GM21786 (cell line): ENCODE measurements at regions not wholly inside any gene's neighbourhood (a gene's known extent, or its start where the extent isn't known, plus 50 kb on each side); places are given as distances from the start of the nearest gene placed in this dataset.
"Not testable (repeated sequence)": the region's sequence is repeated elsewhere in the genome, so short reads cannot be mapped to it uniquely, and the experiment has no call there.

Source experiments
- ATAC-seq: cut with Tn5 transposase; IDR thresholded peaks from one replicate; pipeline ENCODE4 v1.9.1; 2021; ENCODE audit not compliant: unreplicated experiment

DNA sequence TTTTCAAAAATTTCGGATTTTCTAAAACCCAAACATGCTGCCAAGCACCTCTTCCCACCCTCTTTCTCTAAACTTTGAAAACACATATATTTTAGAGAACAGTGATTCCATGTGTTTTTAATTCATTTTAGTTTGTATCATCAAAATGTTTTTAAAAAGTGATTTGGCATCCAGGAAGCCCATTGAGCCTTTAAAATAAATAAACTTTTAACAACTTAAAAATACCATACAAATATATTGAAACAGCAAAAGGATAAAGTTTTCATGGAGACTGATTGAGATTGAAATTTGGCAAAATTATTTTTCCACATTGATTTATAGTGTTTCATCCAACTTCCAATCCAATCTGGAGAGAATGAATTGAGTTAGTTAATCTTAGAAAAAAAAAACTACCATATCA, 374.7 kb downstream of the CD109 start:
- ATAC-seq: no peak

DNA sequence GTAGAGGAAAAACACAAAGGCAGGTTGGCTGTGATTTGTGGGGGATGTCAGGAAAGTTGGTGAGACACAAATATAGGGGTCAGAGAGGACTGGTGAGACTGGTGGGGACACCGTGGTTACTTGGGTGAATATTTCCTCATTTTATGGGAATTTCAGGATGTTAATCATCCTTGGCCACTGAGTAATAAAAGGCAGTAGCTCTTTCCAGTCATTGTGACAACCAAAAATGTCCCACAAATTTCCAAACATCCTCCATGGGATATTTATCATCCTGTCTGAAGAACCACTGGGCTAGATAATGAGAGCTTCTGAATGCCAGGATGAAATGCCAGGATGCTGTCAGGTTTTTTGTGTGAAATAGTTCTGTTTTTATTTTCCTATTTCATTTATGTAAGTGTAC, 374.1 kb downstream of the CD109 start:
- ATAC-seq: no peak

DNA sequence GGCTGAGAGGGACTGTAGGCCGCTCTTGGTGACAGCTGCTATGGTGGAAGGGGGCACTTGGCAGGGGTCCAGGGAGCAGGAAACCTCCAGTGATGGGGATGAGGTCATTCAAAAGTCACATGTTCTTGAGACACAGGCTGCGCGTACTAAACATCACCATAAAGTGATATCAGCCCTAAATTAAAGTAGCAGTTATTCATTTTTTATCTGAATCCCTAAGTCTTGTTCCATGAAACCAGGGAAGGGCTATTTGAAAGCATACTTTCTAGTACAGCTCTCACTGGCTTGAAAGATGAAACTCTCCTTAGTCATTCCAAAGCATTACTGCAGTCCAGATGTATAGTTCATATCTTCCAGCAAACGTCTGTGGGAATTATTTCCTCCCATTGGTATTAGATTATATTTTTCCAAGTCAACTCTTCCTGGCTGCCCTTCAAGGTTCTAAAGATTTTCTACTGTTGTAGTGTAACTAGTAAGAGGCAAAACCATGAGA, 373.1 kb downstream of the CD109 start:
- ATAC-seq: no peak

DNA sequence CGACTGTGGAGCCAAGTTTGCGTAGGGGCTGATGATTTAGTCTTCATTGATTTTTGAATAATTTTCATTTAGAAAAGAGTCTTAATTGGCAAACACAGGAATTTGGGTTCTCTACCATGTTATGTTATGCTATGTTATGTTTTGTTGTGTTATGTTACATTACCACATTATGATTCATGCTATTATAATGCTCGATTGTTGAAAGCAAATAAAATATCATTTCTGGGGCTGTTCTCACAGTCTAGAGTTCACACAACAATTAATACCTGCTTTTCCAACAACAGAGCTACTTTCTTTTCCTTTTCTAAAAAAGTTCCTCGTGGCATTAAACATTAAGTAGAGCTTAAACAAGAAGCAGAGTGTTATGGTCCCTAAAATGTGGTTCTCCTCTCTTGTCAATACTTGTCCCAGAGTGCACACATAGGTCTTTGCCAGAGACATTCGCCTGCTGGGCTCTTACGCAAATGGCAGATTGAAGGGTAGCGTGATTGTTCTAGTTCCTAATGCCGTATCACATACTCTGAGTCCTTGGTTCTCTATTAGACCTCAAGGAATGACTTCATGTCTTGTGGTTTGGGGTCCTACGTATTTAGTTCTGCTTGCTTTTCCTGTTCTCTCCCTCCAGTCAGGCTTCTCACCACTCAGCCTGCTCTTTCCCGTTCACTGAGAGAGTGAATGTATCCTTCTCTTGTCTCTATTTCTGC, 370.3 kb downstream of the CD109 start:
- no peak for ATAC-seq

DNA sequence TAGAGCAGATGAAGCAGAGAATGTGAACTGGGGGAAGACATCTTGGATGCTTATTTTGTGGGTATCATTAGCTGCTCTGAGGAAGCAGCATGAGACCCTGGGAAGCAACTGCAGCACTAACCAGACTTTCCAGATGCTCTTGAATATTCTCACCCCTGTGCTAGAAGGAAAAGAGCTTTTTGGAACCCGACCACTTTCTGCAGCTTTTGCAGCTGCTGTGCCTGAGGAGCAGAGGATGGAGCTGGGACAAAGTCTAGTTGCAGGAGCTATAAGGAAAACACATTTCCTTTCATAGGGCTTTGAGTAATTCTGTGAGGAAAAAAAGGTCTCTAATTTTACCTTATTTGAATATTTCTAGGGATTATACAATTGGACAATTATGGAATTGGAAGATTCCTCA, 369.7 kb downstream of the CD109 start:
- no peak for ATAC-seq

DNA sequence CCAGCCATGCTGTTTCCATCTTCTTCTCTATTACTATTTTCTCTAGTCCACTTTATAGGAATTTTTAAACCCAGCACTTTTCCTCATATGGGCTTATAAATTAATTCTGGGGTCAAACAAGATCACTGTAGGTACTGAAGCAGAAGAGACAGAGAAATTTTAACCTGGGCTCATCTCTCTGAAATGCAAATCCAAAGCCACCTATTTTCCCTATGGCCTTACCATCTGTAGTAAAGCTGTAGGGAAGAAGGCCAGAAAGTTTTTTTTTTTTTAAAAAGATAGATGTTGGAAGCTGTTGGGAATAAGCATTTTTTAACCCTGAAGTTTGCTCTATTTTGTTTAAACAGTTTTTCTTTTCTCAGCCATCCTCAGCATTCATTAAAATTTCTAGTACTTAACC, 367.4 kb downstream of the CD109 start:
- ATAC-seq: no peak

DNA sequence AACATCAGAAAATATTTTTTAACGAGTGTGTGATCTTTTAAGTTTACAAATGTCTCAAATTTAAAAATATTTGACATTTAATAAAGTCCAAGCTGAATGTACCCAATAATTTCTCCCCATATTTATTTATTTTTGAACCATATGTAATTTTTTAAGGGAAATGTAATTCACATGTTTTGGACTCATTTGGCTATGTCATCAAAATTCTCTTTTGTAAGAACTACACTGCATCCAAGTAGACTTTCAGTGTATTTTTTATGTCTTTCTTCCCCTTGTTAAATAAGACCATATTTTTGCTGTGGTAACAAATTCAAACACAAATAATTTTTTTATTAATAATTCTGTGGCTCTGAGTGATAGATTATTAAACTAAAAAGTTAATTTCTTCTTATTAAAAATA, 365.2 kb downstream of the CD109 start:
- no peak for ATAC-seq

DNA sequence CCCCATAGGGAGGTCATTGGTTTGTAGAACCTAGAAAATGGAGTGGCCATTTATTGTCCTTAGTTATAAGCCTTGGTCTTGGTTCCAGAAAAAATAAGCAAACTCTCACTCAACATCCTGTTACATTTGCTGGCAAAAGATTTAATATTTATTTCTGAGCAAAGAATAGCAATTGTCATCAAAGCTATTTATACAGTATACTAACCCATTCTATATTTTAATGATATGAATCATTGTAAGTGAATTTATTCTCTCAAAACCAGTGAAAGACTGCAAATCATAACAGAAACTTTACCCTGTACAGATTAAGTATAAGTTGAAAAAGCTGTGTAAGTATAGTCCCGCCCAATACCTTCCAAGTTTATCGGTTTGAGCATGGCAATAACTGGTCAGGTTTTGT, 364.4 kb downstream of the CD109 start:
- no peak for ATAC-seq

DNA sequence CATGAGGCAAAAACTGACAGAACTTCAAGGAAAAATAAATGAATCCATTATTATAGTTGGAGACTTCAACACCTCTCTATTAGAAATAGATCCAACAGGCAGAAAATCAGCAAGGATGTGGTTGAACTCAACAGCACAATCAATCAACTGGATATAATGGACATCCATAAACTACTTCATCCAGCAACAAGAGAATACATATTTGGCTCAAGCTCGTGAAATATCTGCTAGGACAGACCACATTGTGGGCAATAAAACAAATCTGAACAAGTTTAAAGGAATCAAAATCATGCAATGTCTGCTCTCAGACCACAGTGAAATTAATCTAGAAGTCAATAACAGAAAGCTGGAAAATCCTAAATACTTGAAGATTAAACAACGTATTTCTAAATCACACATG, 362.6 kb downstream of the CD109 start:
- no peak for ATAC-seq

DNA sequence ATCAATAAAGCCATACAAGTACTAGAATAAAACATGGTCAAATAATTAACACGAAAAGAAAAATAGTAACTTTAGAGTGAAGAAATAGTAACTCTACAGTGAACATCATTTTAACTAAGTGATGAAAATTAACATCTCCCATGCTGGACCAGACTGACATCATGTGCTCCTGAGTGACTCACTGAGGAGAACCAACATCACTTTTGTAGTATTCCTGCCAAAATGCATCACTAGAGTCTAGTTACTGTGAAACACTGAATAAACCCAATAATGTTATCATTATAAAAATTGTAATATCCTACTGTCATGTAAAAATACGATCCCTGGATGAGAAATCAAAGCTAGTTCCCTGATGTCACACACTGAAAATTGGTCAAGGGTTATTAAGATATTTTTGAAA, 361.3 kb downstream of the CD109 start:
- no peak for ATAC-seq

DNA sequence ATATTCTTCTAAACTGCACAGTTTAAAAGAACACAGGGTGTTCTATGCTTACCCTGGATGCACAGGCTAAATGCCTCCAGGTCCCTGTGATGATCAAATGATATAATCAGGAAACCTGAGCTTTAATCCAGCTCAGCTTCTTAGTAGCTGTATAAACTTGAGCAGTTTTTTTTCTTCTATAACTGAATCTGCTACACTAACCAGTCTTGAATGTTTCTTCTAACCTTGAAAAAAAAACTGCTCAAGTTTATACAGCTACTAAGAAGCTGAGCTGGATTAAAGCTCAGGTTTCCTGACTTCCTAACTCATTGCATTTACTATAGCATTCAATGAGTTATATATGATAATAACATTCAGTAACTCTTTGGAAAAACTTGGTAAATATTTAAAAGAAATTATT, 358.2 kb downstream of the CD109 start:
- no peak for ATAC-seq

DNA sequence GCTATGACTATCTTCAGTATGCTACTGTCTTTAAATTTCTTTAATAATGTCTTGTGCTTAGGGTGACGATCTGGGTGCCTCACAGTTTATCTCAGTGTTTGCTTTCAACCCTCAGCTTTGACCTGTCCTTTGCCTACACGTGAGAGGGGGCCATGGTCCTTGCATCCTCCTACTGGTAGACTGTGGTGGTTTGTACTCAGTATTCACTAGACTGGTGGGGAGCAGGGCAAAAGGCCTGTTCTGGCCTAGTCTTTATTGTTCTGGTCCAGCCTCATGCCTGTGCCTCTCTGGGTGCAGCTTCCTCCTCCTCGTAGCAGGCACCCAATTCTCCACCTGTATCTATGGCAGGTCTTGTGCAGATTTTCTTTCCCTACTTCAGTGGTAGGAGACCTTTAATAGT, 354.9 kb downstream of the CD109 start:
- ATAC-seq: no peak

DNA sequence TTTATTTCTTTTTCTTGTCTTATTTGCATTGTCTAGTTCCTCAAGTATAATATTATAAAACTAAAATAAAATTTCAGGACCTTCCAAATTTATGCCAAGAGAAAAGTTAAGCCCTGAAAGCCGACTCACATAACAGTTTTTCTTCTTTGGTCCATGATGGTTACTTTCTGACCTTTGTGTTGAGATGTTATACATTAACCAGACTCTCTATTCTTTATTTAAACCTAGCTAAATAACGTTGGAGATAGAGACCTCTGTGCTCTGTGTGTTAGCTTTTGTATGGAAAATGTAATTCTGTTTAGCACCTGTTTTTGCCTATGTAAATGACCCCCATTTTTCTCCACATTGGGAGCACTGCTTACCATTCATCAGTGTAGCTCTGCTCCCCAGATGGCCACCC, 352.4 kb downstream of the CD109 start:
- ATAC-seq: no peak

DNA sequence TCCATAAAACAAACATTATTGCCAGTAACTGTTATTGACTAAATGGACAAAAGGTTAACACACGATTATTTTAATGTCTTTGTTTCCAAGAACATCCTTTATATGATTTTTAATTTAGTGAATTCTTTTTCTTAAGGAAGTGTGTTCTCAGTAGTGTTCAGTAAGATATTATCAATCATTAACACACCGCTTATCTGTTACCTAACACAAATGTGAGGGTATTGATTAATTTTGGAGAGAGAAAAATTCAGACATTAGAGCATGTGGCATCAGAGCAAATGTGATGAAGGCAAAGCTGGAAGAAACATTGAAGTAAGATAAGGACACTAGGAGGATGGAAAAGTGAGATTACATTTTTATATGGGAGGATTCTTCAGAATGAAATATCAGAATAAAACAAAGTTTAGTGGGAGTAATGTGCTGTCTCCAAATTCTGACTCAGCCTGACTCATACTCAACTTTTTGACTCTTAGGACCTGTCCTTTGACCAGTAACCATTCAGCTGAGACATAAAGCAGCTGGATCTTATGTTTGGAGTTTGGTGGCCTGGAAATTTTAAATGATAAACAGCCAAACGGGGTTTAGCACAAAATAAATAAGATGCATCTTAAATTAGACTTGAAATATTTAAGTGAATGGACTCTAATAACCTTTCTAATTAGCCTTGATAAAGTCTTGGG, 348.6 kb downstream of the CD109 start:
- ATAC-seq: no peak

DNA sequence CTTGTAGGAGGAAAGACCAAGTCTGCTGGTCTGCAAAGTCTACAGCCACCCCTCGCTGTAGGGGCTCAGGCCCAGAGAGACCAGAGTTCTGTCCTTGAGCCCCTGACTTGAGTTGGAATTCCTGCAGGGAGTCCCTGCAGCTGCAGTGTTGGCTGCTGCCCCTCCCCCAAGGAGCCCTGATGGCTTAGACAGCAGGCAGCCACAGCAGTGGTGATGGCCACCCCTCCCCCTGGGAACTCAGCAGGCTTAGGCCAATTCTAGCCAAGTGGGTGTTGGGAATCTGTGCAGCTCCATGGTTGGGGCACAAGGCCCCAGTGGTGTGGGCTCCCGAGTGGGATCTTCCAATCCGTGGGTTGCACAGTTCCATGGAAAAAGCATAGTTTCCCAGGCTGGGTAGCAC, 345.4 kb downstream of the CD109 start:
- ATAC-seq: no peak

DNA sequence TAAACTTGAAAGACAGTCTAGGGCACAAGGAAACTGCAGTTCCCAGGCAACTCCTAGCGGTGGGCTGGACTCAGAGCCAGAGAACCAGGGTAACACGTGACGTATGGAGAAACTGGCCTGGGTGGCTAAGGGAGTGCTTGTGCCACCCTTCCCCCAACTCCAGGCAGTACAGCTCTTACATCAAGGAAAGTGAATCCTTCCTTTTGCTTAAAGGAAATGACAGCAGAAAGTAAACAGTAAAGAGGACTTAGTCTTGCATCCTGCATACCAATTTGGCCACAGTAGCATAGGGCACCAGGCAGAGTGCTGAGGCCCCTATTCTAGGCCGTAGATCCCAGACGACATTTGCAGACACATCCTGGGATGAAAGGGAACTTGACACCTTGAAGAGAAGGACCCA, 322.8 kb downstream of the CD109 start:
- no peak for ATAC-seq

DNA sequence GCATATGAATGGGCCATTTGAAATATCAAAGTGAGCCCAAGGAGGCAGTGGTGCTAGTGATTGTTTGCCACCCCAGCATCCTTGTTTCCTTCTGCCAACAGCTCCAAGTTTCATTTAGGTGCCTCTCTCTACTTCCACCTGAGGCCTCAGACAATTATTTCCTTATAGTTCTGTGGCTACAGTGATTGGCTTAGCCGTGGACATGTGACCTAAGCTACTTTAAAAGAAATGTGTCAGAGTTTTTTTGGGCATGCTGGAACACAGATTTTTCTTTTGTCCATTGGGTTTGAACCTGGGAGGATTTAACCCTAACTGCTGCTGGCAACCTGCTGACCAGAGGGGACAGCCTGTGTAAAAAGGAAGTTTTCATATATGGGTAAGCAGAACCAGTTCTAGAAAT, 319.4 kb downstream of the CD109 start:
- ATAC-seq: no peak

DNA sequence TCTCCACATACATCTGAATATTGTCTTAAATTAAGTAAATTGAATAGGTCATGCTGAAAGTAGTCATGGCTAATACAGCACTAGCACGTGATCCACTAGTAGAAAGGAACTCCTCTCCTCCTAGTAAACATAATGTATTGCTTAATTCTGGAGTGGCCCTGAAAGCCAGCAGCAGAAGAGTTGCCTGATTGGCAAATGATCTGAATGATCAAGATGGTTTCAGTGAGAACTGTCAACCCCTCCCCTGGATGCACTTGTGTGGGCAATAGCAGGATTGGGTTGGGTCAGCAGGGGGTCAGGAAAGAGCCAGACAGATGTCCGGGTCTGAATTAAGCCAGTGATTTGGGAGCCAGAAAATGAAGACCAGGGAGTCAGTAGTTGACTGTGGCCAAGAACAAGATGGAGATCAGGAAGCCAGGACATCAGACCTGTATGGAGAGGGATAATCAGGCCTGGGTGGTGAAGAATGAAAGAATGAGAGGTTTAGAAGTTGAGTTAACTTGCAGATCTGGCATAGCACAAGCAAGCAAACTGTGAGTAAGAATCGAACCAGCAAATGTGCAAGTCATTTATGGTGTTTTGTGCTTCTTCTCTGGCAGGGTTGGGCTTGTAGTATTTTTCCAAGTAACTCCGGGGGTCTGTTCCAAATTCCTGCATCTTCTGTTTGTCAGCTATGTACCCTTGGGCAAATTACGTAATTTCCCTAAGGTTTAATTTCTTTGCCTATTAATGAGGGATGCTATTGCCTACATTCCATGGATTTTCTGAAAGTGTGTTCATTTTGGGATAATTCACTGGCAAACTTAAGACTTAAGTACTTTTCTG, 304.9 kb downstream of the CD109 start:
- no peak for ATAC-seq

DNA sequence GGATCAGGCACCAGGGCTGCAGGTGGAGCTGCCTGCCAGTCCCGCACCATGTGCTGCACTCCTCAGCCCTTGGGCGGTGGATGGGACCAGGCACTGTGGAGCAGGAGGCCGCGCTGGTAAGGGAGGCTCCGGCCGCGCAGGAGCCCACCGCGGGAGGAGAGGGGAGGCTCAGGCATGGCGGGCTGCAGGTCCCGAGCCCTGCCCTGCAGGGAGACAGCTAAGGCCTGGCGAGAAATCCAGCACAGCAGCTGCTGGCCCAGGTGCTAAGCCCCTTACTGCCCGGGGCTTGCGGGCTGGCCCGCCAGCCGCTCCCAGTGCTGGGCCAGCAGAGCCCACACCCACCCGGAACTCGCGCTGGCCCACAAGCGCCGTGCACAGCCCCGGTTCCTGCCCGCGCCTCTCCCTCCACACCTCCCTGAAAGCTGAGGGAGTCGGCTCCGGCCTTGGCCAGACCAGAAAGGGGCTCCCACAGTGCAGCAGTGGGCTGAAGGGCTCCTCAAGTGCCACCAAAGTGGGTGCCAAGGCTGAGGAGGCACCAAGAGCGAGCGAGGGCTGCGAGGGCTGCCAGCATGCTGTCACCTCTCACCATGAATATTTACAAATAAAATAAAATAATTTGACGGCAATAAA, 294.7 kb downstream of the CD109 start:
- ATAC-seq: not testable (repeated sequence)

DNA sequence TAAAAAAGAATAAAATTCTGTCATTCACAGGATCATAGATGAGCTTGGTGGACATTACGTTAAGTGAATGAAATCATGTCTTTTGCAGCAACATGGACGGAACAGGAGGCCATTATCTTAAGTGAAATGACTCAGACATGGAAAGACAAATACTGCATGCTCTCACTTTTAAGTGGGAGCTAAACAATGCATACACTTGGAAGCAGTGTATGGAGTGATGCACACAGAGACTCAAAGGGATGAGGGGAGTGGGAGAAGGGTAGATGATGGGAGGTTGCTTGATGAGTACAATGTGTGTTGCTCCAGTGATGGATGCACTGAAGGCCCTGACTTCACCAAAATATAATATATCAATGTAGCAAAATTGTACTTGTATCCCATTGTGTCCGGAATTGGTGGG, 293.4 kb downstream of the CD109 start:
- ATAC-seq: no peak

DNA sequence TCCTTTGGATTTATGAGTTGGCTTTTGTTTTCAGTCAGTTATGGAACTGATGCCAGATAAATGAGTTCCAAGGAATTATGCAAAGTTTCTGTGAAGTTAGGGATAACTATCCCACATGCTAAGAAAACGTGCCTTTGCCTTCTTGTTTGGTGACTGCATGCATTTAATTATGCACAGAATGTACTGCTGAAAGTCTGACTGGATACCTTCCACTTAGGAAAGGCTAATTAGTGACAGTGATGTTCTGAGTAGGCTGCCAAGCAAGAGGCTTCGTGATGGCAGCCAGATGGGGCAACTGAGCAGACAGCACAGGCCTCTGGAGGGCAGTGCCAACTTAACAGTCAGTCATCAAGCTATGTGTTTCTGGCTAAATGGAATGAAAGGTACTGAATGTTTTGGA, 289.9 kb downstream of the CD109 start:
- ATAC-seq: no peak
